GM12874 (cell line): ENCODE measurements at regions not wholly inside any gene's neighbourhood (a gene's known extent, or its start where the extent isn't known, plus 50 kb on each side); places are given as distances from the start of the nearest gene placed in this dataset.

Source experiments
- CTCF ChIP-seq: IDR thresholded peaks from 2 replicates; pipeline ENCODE4 v1.5.1; 2011; ENCODE audit warnings: low read depth, mild to moderate bottlenecking, control low read depth, low read length, moderate library complexity; ENCODE audit not compliant: insufficient read depth

GRCh38 chr14:98900236-98900635 lies 371.8 kb downstream of the BCL11B start:
- no peak for TF ChIP-seq CTCF

- no peak for TF ChIP-seq CTCF
Measured at GRCh38 chr14:98900798-98901197, 371.2 kb downstream of the BCL11B start.

GRCh38 chr14:98901511-98902205 lies 370.3 kb downstream of the BCL11B start:
- TF ChIP-seq CTCF, result no peak

GRCh38 chr14:98903371-98903770 lies 368.6 kb downstream of the BCL11B start:
- TF ChIP-seq CTCF, result no peak

GRCh38 chr14:98904677-98905076 lies 367.3 kb downstream of the BCL11B start:
- no peak for TF ChIP-seq CTCF

- TF ChIP-seq CTCF, result no peak
Measured at GRCh38 chr14:98906123-98906995, 365.6 kb downstream of the BCL11B start.

- TF ChIP-seq CTCF, result no peak
Measured at GRCh38 chr14:98907271-98907670, 364.7 kb downstream of the BCL11B start.
